ENCODE measurements at regions not wholly inside any gene's neighbourhood (a gene's known extent, or its start where the extent isn't known, plus 50 kb on each side); places are given as distances from the start of the nearest gene placed in this dataset.

- no peak overlapping the region for H3K4me3 ChIP-seq
- intact Hi-C loops (cut with DNase I, micrococcal nuclease) = no loop called here
- no peak for TF ChIP-seq CTCF (IDR thresholded peaks at IDR 0.05)
- no peaks in the 10 kb centered on the region for H3K9me3 ChIP-seq
- DNase-seq (no peak), ATAC-seq (no peak)
- H3K4me1 ChIP-seq (ENCODE audit: low read depth) = no peaks in the 10 kb centered on the region
- H3K36me3 ChIP-seq (ENCODE audit: low read depth) = no peaks in the 10 kb centered on the region
These were observed 428.3 kb upstream of the ARID1B start for GRCh38 chr6:156348849-156349248.

- H3K4me3 ChIP-seq = no peak overlapping the region
- DNase-seq = no peak
- H3K4me1 ChIP-seq (ENCODE audit: low read depth) = no peaks in the 10 kb centered on the region
- ATAC-seq = no peak
- TF ChIP-seq CTCF (IDR thresholded peaks at IDR 0.05) = no peak
- H3K36me3 ChIP-seq (ENCODE audit: low read depth) = no peaks in the 10 kb centered on the region
- intact Hi-C loops (cut with DNase I, micrococcal nuclease) = no loop called here
- H3K9me3 ChIP-seq = no peaks in the 10 kb centered on the region
These were observed 428.8 kb upstream of the ARID1B start for GRCh38 chr6:156348424-156348823.

GRCh38 chr6:156347656-156348055, 429.5 kb upstream of the ARID1B start:
- Histone ChIP-seq H3K36me3 (ENCODE audit: low read depth) (no peaks in the 10 kb centered on the region), H3K4me1 (ENCODE audit: low read depth) (no peaks in the 10 kb centered on the region), H3K9me3 (no peaks in the 10 kb centered on the region), H3K4me3 (no peak overlapping the region)
- no peak for DNase-seq
- TF ChIP-seq CTCF (IDR thresholded peaks at IDR 0.05) = no peak
- no peak for ATAC-seq
- intact Hi-C loops (cut with DNase I, micrococcal nuclease) = no loop called here

- H3K4me3 ChIP-seq = no peak overlapping the region
- intact Hi-C loops (cut with DNase I, micrococcal nuclease) = no loop called here
- no peaks in the 10 kb centered on the region for H3K36me3 ChIP-seq (ENCODE audit: low read depth)
- H3K4me1 ChIP-seq (ENCODE audit: low read depth) = no peaks in the 10 kb centered on the region
- no peak for TF ChIP-seq CTCF (IDR thresholded peaks at IDR 0.05)
- ATAC-seq (no peak), DNase-seq (no peak)
- H3K9me3 ChIP-seq = no peaks in the 10 kb centered on the region
These were observed 429.9 kb upstream of the ARID1B start for GRCh38 chr6:156347246-156347645.

DNA sequence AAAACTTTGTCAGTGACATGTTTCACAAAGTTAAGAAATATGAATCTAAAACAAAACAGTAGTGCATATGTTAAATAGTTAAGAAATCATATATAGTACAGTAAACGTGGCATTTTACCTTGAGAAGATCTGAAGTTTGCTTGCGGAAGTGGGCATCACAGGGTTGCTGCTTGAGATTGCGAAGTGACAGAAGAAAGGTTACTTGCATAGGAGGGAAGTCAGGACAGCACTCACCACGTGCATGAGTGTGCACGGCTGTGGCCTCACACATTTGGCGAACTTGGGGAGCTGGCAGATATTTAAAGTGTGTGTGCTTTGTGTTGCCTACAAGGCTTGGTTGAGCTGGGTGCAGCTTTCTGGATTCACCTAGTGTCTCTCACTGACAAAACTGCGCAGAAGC, 431.5 kb upstream of the ARID1B start:
- no peaks in the 10 kb centered on the region for H3K9me3 ChIP-seq
- no peaks in the 10 kb centered on the region for H3K4me1 ChIP-seq (ENCODE audit: low read depth)
- intact Hi-C loops (cut with DNase I, micrococcal nuclease) = no loop called here
- TF ChIP-seq CTCF (IDR thresholded peaks at IDR 0.05) = no peak
- H3K4me3 ChIP-seq = no peak overlapping the region
- H3K36me3 ChIP-seq (ENCODE audit: low read depth) = no peaks in the 10 kb centered on the region
- DNase-seq (no peak), ATAC-seq (no peak)

DNA sequence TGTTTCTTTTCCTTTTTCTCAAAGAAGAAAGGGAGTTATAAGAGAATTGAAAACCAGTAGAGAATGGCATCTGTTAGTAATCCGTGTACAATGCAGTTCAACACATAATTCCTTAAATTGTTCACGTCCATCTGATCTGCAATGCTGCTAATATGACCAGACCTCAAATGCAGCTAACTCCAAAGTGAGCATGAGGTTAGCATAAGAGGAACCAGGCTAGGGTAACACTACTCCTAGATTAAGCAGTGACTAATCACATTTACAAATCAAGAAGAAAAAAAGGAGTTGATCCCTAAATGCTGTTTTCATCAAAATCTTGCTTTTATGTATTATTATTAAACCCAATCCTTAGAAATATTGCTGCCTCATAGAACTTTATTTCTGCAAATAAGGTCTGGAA, 432.7 kb upstream of the ARID1B start:
- DNase-seq (no peak), ATAC-seq (no peak)
- TF ChIP-seq CTCF (IDR thresholded peaks at IDR 0.05) = no peak
- H3K9me3 ChIP-seq = no peaks in the 10 kb centered on the region
- no peak overlapping the region for H3K4me3 ChIP-seq
- H3K36me3 ChIP-seq (ENCODE audit: low read depth) = no peaks in the 10 kb centered on the region
- intact Hi-C loops (cut with DNase I, micrococcal nuclease) = no loop called here
- no peaks in the 10 kb centered on the region for H3K4me1 ChIP-seq (ENCODE audit: low read depth)

Data from mucosa of descending colon (tissue), 3 donors.